Fibroblast of skin of scalp (primary cell): ENCODE measurements at regions not wholly inside any gene's neighbourhood (a gene's known extent, or its start where the extent isn't known, plus 50 kb on each side); places are given as distances from the start of the nearest gene placed in this dataset.
"Not testable (repeated sequence)": the region's sequence is repeated elsewhere in the genome, so short reads cannot be mapped to it uniquely, and the experiment has no call there.

Experiments
- DNase-seq: peaks from one replicate; pipeline ENCODE4 v3.0.0-alpha.2; 2013

GRCh38 chr10:2067015-2067414, 329.7 kb upstream of the ADARB2 start:
- DNase-seq, result no peak

DNA sequence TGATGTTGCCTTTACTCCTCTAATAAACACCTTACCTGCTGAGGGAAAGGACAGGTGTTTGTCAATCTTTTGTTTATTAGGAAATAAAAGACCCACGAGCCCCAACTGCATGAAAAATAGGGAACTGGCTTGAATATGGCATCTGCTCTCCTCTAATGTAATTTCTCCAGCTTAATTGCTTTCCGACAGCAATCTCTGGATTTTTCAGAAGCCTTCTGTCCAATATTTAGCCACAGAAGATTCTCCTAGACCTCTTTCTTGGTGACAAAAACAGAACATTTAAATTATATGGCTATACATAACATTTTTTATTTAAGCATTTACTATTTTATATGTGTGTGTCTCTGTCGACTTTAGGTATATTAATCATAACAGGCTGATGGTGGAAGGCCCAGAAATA, 317.4 kb upstream of the ADARB2 start:
- DNase-seq, result no peak

- DNase-seq, result no peak
These were observed 316.5 kb upstream of the ADARB2 start for GRCh38 chr10:2053805-2054204.

- DNase-seq, result no peak
These were observed 313.8 kb upstream of the ADARB2 start for GRCh38 chr10:2051108-2051507.

GRCh38 chr10:2049560-2049959, 312.2 kb upstream of the ADARB2 start:
- no peak for DNase-seq

- no peak for DNase-seq
These were observed 311.1 kb upstream of the ADARB2 start for GRCh38 chr10:2048337-2048973.

GRCh38 chr10:2047679-2048078, 310.4 kb upstream of the ADARB2 start:
- DNase-seq, result no peak

DNA sequence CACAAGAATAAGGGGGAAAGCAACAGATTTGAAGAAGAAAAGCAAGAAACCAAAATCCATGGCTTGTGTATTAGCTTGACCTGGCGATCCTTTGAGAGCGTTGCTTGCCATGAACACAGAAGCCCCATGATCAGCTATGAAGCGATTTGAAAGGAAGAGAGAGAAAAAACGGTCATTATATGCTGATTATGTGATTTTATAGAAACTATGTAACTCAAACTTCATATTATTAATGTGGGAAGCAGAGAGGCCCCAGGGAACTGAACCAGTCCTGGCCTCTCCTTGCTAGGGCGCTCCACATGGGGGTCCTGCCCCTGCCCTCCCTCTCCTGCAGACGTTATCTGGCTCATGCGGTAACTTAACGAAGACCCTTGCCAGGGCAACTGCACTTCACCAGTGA, 306.1 kb upstream of the ADARB2 start:
- DNase-seq, result no peak

GRCh38 chr10:2038036-2038435, 300.7 kb upstream of the ADARB2 start:
- DNase-seq, result no peak

DNA sequence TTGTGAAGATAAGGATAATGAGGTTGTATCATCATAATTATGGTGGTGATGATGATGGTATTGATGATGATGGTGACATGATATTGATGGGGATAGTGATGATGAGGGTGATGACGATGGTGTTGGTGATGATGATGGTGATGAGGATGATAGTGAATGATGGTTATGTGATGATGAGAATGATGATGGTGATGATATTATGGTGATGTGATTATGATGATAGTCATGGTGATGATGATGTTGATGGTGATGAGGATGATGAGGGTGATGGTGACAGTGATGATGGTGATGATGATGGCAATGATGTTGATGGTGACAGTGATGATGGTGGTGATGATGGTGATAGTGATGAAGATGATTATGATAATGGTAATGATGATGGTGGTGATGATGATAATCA, 299.9 kb upstream of the ADARB2 start:
- DNase-seq, result no peak

DNA sequence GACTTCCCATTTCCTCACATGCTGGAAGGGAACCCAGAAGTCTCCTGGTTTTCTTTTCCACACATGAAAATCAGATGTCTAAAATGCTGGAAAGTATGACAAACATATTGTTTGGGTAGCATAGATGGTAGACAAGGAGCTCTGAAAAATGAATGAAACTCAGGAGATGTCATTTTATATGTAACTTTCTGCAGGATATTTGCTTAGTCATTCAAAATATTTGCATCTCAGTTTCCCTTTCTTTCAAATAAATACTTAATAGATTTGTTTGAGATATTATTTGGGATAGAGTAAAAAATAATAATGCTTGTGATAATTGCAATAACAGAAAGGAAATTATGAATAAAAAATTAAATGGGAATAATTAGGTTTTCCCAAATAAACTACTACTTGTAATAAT, 298.9 kb upstream of the ADARB2 start:
- DNase-seq, result no peak

GRCh38 chr10:2030046-2030445, 292.7 kb upstream of the ADARB2 start:
- DNase-seq, result no peak

- no peak for DNase-seq
These were observed 289.6 kb upstream of the ADARB2 start for GRCh38 chr10:2026936-2027335.

- not testable (repeated sequence) for DNase-seq
These were observed 287.4 kb upstream of the ADARB2 start for GRCh38 chr10:2024750-2025149.

DNA sequence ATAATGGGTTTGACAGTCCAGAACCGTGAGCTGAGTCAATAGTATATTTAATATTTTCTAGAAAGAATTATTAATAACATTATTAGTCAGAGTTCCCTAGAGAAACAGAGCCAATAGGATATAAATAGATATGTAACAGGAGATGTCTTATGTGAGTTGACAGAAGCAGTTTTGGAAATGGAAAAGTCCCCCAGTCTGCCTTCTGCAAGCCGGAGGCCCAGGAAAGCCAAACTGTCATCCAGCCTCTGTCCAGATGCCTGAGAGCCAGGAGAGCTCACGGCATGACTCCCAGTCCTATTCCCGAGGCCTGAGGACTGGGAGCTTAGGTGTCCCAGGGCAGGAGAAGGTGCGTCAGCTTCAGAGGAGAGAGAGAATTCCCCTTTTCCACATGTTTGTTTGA, 286.4 kb upstream of the ADARB2 start:
- no peak for DNase-seq

GRCh38 chr10:2022401-2022800, 285.1 kb upstream of the ADARB2 start:
- no peak for DNase-seq

GRCh38 chr10:2020836-2021235, 283.5 kb upstream of the ADARB2 start:
- DNase-seq, result no peak

DNA sequence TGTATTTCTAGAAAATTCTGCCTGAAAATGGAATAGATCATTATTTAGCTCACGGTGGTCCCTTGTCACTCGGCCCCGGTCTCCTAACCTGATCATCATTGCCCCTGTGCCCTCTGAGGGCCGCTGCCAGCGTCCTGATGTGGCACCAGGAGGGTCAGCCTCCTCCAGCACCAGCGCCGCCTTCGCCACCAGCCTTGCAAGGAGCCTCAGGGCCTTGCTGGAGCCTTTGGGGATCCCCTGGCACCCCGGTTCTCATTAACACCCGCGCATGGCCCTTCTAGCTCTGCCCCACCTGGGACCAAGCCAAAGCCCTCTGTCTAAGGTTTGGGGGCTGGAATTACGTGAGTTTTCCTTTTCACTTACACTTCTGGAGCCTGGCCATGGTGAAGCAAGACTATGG, 282.5 kb upstream of the ADARB2 start:
- no peak for DNase-seq

- DNase-seq, result no peak
These were observed 282.0 kb upstream of the ADARB2 start for GRCh38 chr10:2019281-2019680.

DNA sequence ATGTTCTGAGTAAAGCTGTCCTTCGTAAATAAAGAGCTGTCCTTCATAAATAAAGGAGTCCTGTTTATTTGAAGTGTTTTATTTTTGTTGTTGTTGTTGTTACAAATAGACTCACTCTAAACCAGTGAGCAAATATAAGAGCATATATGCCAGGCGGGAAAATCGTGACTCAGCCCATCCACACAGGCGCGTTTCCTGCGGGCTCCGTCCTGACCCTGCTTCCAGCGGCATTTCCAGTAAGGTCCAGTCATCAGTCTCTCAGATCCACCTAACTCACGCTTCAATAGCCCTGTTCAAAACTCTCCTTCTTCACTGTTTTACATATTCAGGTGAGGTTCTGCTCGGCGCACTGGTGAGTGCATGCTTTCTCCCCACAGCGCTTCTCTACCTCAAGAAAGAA, 277.2 kb upstream of the ADARB2 start:
- no peak for DNase-seq

- no peak for DNase-seq
These were observed 274.9 kb upstream of the ADARB2 start for GRCh38 chr10:2012209-2012608.

GRCh38 chr10:2011106-2011716, 273.9 kb upstream of the ADARB2 start:
- DNase-seq, result no peak

DNA sequence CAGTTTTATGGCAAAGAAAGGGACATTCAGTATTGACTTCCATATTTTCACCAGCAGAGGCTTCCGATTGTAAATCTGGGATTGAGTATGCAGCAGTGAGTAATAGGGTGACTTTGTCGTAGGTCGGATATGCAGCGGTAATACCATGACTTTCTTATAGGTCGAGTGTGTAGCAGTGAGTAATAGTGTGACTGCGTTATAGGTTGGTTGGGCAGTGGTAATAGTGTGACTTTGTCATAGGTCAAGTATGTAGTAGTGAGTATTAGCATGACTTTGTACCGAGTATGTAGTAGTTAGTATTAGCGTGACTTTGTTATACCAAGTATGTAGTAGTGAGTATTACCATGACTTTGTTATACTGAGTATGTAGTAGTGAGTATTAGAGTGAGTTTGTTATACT, 268.2 kb upstream of the ADARB2 start:
- DNase-seq, result no peak

DNA sequence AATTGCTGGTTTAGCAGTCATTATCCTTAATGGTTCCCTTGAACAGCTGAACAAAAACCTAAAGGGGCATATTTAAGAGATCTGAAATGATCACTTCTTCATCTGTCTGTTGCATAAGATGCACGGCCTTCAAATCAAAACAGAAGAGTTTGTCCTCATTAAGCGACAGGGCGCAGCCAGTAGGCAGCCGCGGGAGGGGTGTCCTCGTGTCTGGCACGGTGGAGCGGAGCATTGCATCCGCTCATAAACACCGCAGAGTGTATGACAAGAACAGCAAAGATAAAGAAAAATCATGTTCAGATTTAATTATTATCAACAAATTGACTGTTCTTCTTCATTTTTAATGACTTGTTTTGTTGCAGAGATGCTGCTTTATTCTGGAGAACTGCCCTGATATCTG, 255.6 kb upstream of the ADARB2 start:
- DNase-seq, result no peak

- DNase-seq, result no peak
These were observed 251.8 kb upstream of the ADARB2 start for GRCh38 chr10:1989090-1989489.
